Keratinocyte (primary cell): ENCODE measurements at regions not wholly inside any gene's neighbourhood (a gene's known extent, or its start where the extent isn't known, plus 50 kb on each side); places are given as distances from the start of the nearest gene placed in this dataset.

ENCODE experiments used
- DNase-seq: peaks from one replicate; pipeline ENCODE4 v3.0.0-alpha.2; 2011; ENCODE audit warnings: low read depth, missing footprints, low spot score
- FAIRE-seq: peaks from 2 replicates; lab custom pipeline; 2011; peaks lifted over from hg19 to GRCh38; lab: Jason Lieb, UNC
- H2AFZ ChIP-seq: 2 replicates; pipeline ENCODE4 v1.6.0; 2012; ENCODE audit warnings: low read length, control low read depth, inconsistent platforms; ENCODE audit not compliant: control insufficient read depth
- H3K27ac ChIP-seq: 2 replicates; pipeline ENCODE4 v1.5.1; 2011; ENCODE audit warnings: low read length; ENCODE audit not compliant: control insufficient read depth, insufficient read depth
- H3K27me3 ChIP-seq: 3 replicates; pipeline ENCODE4 v1.6.0; 2011; ENCODE audit warnings: low read length; ENCODE audit not compliant: control insufficient read depth, insufficient read depth; ENCODE audit errors: extremely low read depth
- H3K36me3 ChIP-seq, 2 experiments: 2 replicates in 1 of 2; 3 replicates in 1 of 2; pipeline ENCODE4 v1.5.1; 2011; ENCODE audit warnings: low read length in 2 of 2, mild to moderate bottlenecking in 1 of 2; ENCODE audit not compliant: control insufficient read depth in 2 of 2, insufficient read depth in 2 of 2; ENCODE audit errors: extremely low read depth in 1 of 2
- H3K4me1 ChIP-seq: 3 replicates; pipeline ENCODE4 v1.5.1; 2011; ENCODE audit warnings: low read length; ENCODE audit not compliant: control insufficient read depth, insufficient read depth; ENCODE audit errors: extremely low read depth
- H3K4me2 ChIP-seq: 3 replicates; pipeline ENCODE4 v1.6.0; 2011; ENCODE audit warnings: low read depth, low read length; ENCODE audit not compliant: control insufficient read depth, insufficient read depth; ENCODE audit errors: extremely low read depth
- H3K4me3 ChIP-seq, 3 experiments: fragments of 200-600 bp in 1 of 3; sonication (generic) in 1 of 3; 2 replicates in 2 of 3; 3 replicates in 1 of 3; pipeline ENCODE4 v1.5.1; 2011 to 2016; ENCODE audit warnings: low read length in 3 of 3, mild to moderate bottlenecking in 3 of 3, control low read depth in 2 of 3, inconsistent platforms in 1 of 3, low read depth in 1 of 3, mixed read lengths in 1 of 3, mixed run types in 1 of 3, moderate library complexity in 1 of 3; ENCODE audit not compliant: control insufficient read depth in 2 of 3, insufficient read depth in 2 of 3; ENCODE audit errors: extremely low read depth in 1 of 3
- H3K79me2 ChIP-seq: 2 replicates; pipeline ENCODE4 v1.6.0; 2012; ENCODE audit warnings: low read length; ENCODE audit not compliant: control insufficient read depth, insufficient read depth
- H3K9ac ChIP-seq: 3 replicates; pipeline ENCODE4 v1.6.0; 2011; ENCODE audit warnings: low read length; ENCODE audit not compliant: control insufficient read depth, insufficient read depth; ENCODE audit errors: extremely low read depth
- H3K9me1 ChIP-seq: 3 replicates; pipeline ENCODE4 v1.6.0; 2011; ENCODE audit warnings: low read length; ENCODE audit not compliant: control insufficient read depth, insufficient read depth; ENCODE audit errors: extremely low read depth
- H3K9me3 ChIP-seq: 2 replicates; pipeline ENCODE4 v1.5.1; 2012; ENCODE audit warnings: low read depth, low read length; ENCODE audit not compliant: control insufficient read depth
- H4K20me1 ChIP-seq: 3 replicates; pipeline ENCODE4 v1.6.0; 2011; ENCODE audit warnings: low read length; ENCODE audit not compliant: control insufficient read depth, insufficient read depth; ENCODE audit errors: extremely low read depth
- CTCF ChIP-seq, 3 experiments: IDR thresholded peaks in 1 of 3; conservative IDR thresholded peaks in 1 of 3; optimal IDR thresholded peaks in 1 of 3; 2 replicates in 2 of 3; 3 replicates in 1 of 3; pipeline versions ENCODE3 to v1.5.1; 2011; ENCODE audit warnings: low read length in 3 of 3, mild to moderate bottlenecking in 3 of 3, moderate library complexity in 2 of 3, control low read depth in 1 of 3, inconsistent platforms in 1 of 3; ENCODE audit not compliant: insufficient read depth in 2 of 3; ENCODE audit errors: extremely low read depth in 1 of 3
- EZH2 ChIP-seq: IDR thresholded peaks from one replicate; pipeline ENCODE4 v1.6.1; 2012; ENCODE audit warnings: inconsistent platforms, mild to moderate bottlenecking, low read length, moderate library complexity
- dilution Hi-C: fragments of 300-500 bp; cut with MboI; formaldehyde crosslinking; loops from one replicate; pipeline ENCODE4 v1.7.0; 2020; ENCODE audit warnings: low sequenced_read_pairs; ENCODE audit not compliant: extremely low pct_ligation_motif_present

GRCh38 chr1:91121366-91121765 lies 99.5 kb upstream of the ZNF644 start:
- H3K9ac ChIP-seq, result no peak overlapping the region
- no peaks in the 10 kb centered on the region for H3K4me1 ChIP-seq
- H2AFZ ChIP-seq, result no peak overlapping the region
- no peaks in the 10 kb centered on the region for H3K36me3 ChIP-seq
- no peaks in the 10 kb centered on the region for H3K9me3 ChIP-seq
- no peaks in the 10 kb centered on the region for H3K79me2 ChIP-seq
- H3K27me3 ChIP-seq, result no peaks in the 10 kb centered on the region
- H3K4me2 ChIP-seq, result no peak overlapping the region
- dilution Hi-C loops, result no loop called here
- TF ChIP-seq EZH2 (no peak), CTCF (optimal IDR thresholded peaks at IDR 0.05 in 1 of 3, IDR thresholded peaks at IDR 0.05 in 1 of 3, conservative IDR thresholded peaks at IDR 0.05 in 1 of 3; ENCODE audit: extremely low read depth in 1 of 3, insufficient read depth in 2 of 3, low read length in 3 of 3) (no peak)
- no peak overlapping the region for H3K4me3 ChIP-seq
- H3K27ac ChIP-seq, result no peak overlapping the region
- DNase-seq (no peak), FAIRE-seq (no peak)
- H3K9me1 ChIP-seq, result no peaks in the 10 kb centered on the region
- H4K20me1 ChIP-seq, result no peaks in the 10 kb centered on the region

- no peaks in the 10 kb centered on the region for H4K20me1 ChIP-seq
- no peak overlapping the region for H3K27ac ChIP-seq
- dilution Hi-C loops, result no loop called here
- no peaks in the 10 kb centered on the region for H3K27me3 ChIP-seq
- no peak overlapping the region for H3K4me3 ChIP-seq
- no peak overlapping the region for H3K9ac ChIP-seq
- no peak for TF ChIP-seq CTCF (optimal IDR thresholded peaks at IDR 0.05 in 1 of 3, IDR thresholded peaks at IDR 0.05 in 1 of 3, conservative IDR thresholded peaks at IDR 0.05 in 1 of 3; ENCODE audit: extremely low read depth in 1 of 3, insufficient read depth in 2 of 3, low read length in 3 of 3)
- TF ChIP-seq EZH2, result no peak
- H3K9me1 ChIP-seq, result no peaks in the 10 kb centered on the region
- H3K4me2 ChIP-seq, result no peak overlapping the region
- no peaks in the 10 kb centered on the region for H3K36me3 ChIP-seq
- H3K4me1 ChIP-seq, result no peaks in the 10 kb centered on the region
- DNase-seq (no peak), FAIRE-seq (no peak)
- H3K79me2 ChIP-seq, result no peaks in the 10 kb centered on the region
- H2AFZ ChIP-seq, result no peak overlapping the region
- H3K9me3 ChIP-seq, result no peaks in the 10 kb centered on the region
These were observed 99.1 kb upstream of the ZNF644 start for GRCh38 chr1:91120936-91121335.
